Sigmoid colon (tissue), 6 donors: ENCODE measurements at regions not wholly inside any gene's neighbourhood (a gene's known extent, or its start where the extent isn't known, plus 50 kb on each side); places are given as distances from the start of the nearest gene placed in this dataset.

ENCODE experiments used
- DNase-seq: peaks from one replicate; pipeline ENCODE4 v3.0.0-alpha.2; 2019
- H3K27ac ChIP-seq, 4 donors: fragments of 200-600 bp; sonication (generic); one replicate each; pipeline ENCODE4 v1.5.1; 2016 to 2019; ENCODE audit warnings: mild to moderate bottlenecking in 1 of 4
- H3K27me3 ChIP-seq, 3 donors: fragments of 200-600 bp; sonication (generic); one replicate each; pipeline ENCODE4 v1.5.1; 2019; ENCODE audit warnings: mild to moderate bottlenecking in 1 of 3
- H3K36me3 ChIP-seq, 4 donors: fragments of 200-600 bp; sonication (generic); one replicate each; pipeline ENCODE4 v1.5.1; 2016 to 2019
- H3K4me1 ChIP-seq, 4 donors: fragments of 200-600 bp; sonication (generic); one replicate each; pipeline ENCODE4 v1.5.1; 2017 to 2019
- H3K4me3 ChIP-seq, 4 donors: fragments of 200-600 bp; sonication (generic); one replicate each; pipeline ENCODE4 v1.5.1; 2017 to 2019; ENCODE audit warnings: mild to moderate bottlenecking in 2 of 4, moderate library complexity in 1 of 4
- H3K9me3 ChIP-seq, 4 donors: fragments of 200-600 bp in 3 of 4; sonication (generic) in 3 of 4; one replicate each; pipeline versions ENCODE4 v1.5.1 to v1.6.1; 2013 to 2019
- CTCF ChIP-seq, 4 experiments: fragments of 450-650 bp in 3 of 4; fragments of 200-600 bp in 1 of 4; IDR thresholded peaks; one replicate each; pipeline ENCODE4 v1.5.1; 2016 to 2019; ENCODE audit warnings: antibody characterized with exemption in 4 of 4, mild to moderate bottlenecking in 3 of 4, moderate library complexity in 2 of 4
- EP300 ChIP-seq, 4 donors: sonication (generic); formaldehyde crosslinking; IDR thresholded peaks; one replicate each; pipeline ENCODE4 v1.6.1; 2017; ENCODE audit warnings: antibody characterized with exemption in 4 of 4
- POLR2A ChIP-seq, 2 donors: fragments of 450-650 bp; IDR thresholded peaks; one replicate each; pipeline ENCODE4 v1.6.1; 2016; ENCODE audit warnings: antibody characterized with exemption in 2 of 2, mild to moderate bottlenecking in 2 of 2, moderate library complexity in 2 of 2
- POLR2AphosphoS5 ChIP-seq, 4 donors: sonication (generic); formaldehyde crosslinking; IDR thresholded peaks; one replicate each; pipeline ENCODE4 v1.6.1; 2017; ENCODE audit warnings: antibody characterized with exemption in 4 of 4
- WGBS, 2 donors: extraction: QIAGEN DNeasy Blood & Tissue Kit; methylation state at CpG; one replicate each; pipeline ENCODE4 v1.1.7; 2013; 5-methylcytosine and 5-hydroxymethylcytosine counted together
- intact Hi-C: fragments of 100-400 bp; cut with DNase I; formaldehyde crosslinking; loops from one replicate; pipeline ENCODE4 v1.15.1; 2023
- donor health status: healthy with polysubstance abuse.
- donor health status: healthy.

- H3K36me3 ChIP-seq: no peaks in the 10 kb centered on the region
- DNase-seq: no peak
- peaks cover 0 to 9% (median 3%) of the 10 kb centered on the region in 4 donors for H3K4me1 ChIP-seq
- no peak overlapping the region for H3K4me3 ChIP-seq
- H3K27me3 ChIP-seq: no peaks in the 10 kb centered on the region
- intact Hi-C loops: no loop called here
- H3K27ac ChIP-seq: no peak overlapping the region
- TF ChIP-seq EP300 (IDR thresholded peaks at IDR 0.05) (no peak), POLR2A (IDR thresholded peaks at IDR 0.05) (no peak), POLR2AphosphoS5 (IDR thresholded peaks at IDR 0.05) (no peak), CTCF (IDR thresholded peaks at IDR 0.05) (no peak)
- WGBS, 2 donors: 61 to 73% methylated on average over 1 of the region's 1 CpG
- H3K9me3 ChIP-seq: no peaks in the 10 kb centered on the region
Observed at GRCh38 chr1:56173736-56174135, 405.6 kb downstream of the PLPP3 start.

- TF ChIP-seq POLR2A (IDR thresholded peaks at IDR 0.05) (no peak), POLR2AphosphoS5 (IDR thresholded peaks at IDR 0.05) (no peak), EP300 (IDR thresholded peaks at IDR 0.05) (no peak), CTCF (IDR thresholded peaks at IDR 0.05) (no peak)
- Histone ChIP-seq H3K9me3 (no peaks in the 10 kb centered on the region), H3K4me3 (no peak overlapping the region), H3K36me3 (no peaks in the 10 kb centered on the region), H3K4me1 (peaks cover 0 to 9% (median 3%) of the 10 kb centered on the region in 4 donors), H3K27me3 (no peaks in the 10 kb centered on the region), H3K27ac (no peak overlapping the region)
- intact Hi-C loops: no loop called here
- 65 to 85% methylated on average over 1 of the region's 1 CpG for WGBS, 2 donors
- DNase-seq: no peak
Observed at GRCh38 chr1:56171670-56172069, 407.7 kb downstream of the PLPP3 start.

- Histone ChIP-seq H3K27ac (no peak overlapping the region), H3K27me3 (no peaks in the 10 kb centered on the region), H3K4me3 (no peak overlapping the region), H3K36me3 (no peaks in the 10 kb centered on the region), H3K4me1 (peaks cover 0 to 9% (median 3%) of the 10 kb centered on the region in 4 donors), H3K9me3 (no peaks in the 10 kb centered on the region)
- WGBS, 2 donors: 75 to 78% methylated on average over 4 of the region's 4 CpGs
- intact Hi-C loops: no loop called here
- TF ChIP-seq EP300 (IDR thresholded peaks at IDR 0.05) (no peak), POLR2A (IDR thresholded peaks at IDR 0.05) (no peak), POLR2AphosphoS5 (IDR thresholded peaks at IDR 0.05) (no peak), CTCF (IDR thresholded peaks at IDR 0.05) (no peak)
- no peak for DNase-seq
Observed at GRCh38 chr1:56170784-56171320, 408.5 kb downstream of the PLPP3 start.

GRCh38 chr1:56169856-56170255, 409.5 kb downstream of the PLPP3 start:
- Histone ChIP-seq H3K27ac (no peak overlapping the region), H3K4me3 (no peak overlapping the region), H3K4me1 (peaks cover 0 to 9% (median 3%) of the 10 kb centered on the region in 4 donors), H3K9me3 (no peaks in the 10 kb centered on the region), H3K36me3 (no peaks in the 10 kb centered on the region), H3K27me3 (no peaks in the 10 kb centered on the region)
- intact Hi-C loops: no loop called here
- no peak for DNase-seq
- 28 to 68% methylated on average over 1 of the region's 1 CpG for WGBS, 2 donors
- TF ChIP-seq POLR2A (IDR thresholded peaks at IDR 0.05): no peak
- TF ChIP-seq POLR2AphosphoS5 (IDR thresholded peaks at IDR 0.05): no peak
- no peak for TF ChIP-seq EP300 (IDR thresholded peaks at IDR 0.05)
- TF ChIP-seq CTCF (IDR thresholded peaks at IDR 0.05): no peak

GRCh38 chr1:56168176-56168575, 411.2 kb downstream of the PLPP3 start:
- intact Hi-C loops: no loop called here
- no peak for DNase-seq
- no peaks in the 10 kb centered on the region for H3K9me3 ChIP-seq
- TF ChIP-seq EP300 (IDR thresholded peaks at IDR 0.05): no peak
- TF ChIP-seq POLR2AphosphoS5 (IDR thresholded peaks at IDR 0.05): no peak
- no peak for TF ChIP-seq CTCF (IDR thresholded peaks at IDR 0.05)
- no peak for TF ChIP-seq POLR2A (IDR thresholded peaks at IDR 0.05)
- 86 to 91% methylated on average over 2 of the region's 2 CpGs for WGBS, 2 donors
- peaks cover 0 to 9% (median 3%) of the 10 kb centered on the region in 4 donors for H3K4me1 ChIP-seq
- no peak overlapping the region for H3K27ac ChIP-seq
- no peaks in the 10 kb centered on the region for H3K27me3 ChIP-seq
- no peak overlapping the region for H3K4me3 ChIP-seq
- H3K36me3 ChIP-seq: no peaks in the 10 kb centered on the region
